Naive thymus-derived CD4-positive, alpha-beta T cell (primary cell): ENCODE measurements at regions not wholly inside any gene's neighbourhood (a gene's known extent, or its start where the extent isn't known, plus 50 kb on each side); places are given as distances from the start of the nearest gene placed in this dataset.

Experiments
- ATAC-seq: fragments of 150-1000 bp; cut with Tn5 transposase; 2 replicates; pipeline ENCODE4 v1.10.0; 2021; ENCODE audit warnings: mild to moderate bottlenecking, moderate library complexity
- CTCF ChIA-PET: fragments of 350-600 bp; sonication (Branson Sonifier 250); formaldehyde crosslinking; loops from one replicate; lab custom pipeline; 2021; ENCODE audit warnings: antibody characterized with exemption; lab: Charles Lee
- POLR2A ChIA-PET: fragments of 350-600 bp; sonication (Branson Sonifier 250); formaldehyde crosslinking; loops from one replicate; lab custom pipeline; 2021; ENCODE audit warnings: antibody characterized with exemption, inconsistent platforms; lab: Charles Lee
- DNase-seq, 9 donors: peaks; one replicate each; pipeline versions ENCODE4 v3.0.0 to v3.0.0-alpha.2; 2020 to 2022; ENCODE audit warnings: mixed read lengths in 1 of 9
- H3K27ac ChIP-seq: one replicate; pipeline ENCODE4 v1.7.0; 2013; ENCODE audit warnings: mild to moderate bottlenecking, low read depth, low read length, moderate library complexity
- H3K27me3 ChIP-seq, 2 donors: one replicate each; pipeline ENCODE4 v1.7.0; 2013; ENCODE audit warnings: low read length in 2 of 2, mild to moderate bottlenecking in 2 of 2, moderate library complexity in 2 of 2; ENCODE audit not compliant: control insufficient read depth in 2 of 2, insufficient read depth in 2 of 2
- H3K36me3 ChIP-seq, 3 experiments: 1 replicate in 2 of 3; 2 replicates in 1 of 3; pipeline ENCODE4 v1.7.0; 2013; ENCODE audit warnings: low read length in 3 of 3, mild to moderate bottlenecking in 3 of 3, moderate library complexity in 1 of 3; ENCODE audit not compliant: insufficient read depth in 3 of 3, control insufficient read depth in 2 of 3
- H3K4me1 ChIP-seq, 2 donors: one replicate each; pipeline ENCODE4 v1.7.0; 2013; ENCODE audit warnings: low read length in 2 of 2, mild to moderate bottlenecking in 2 of 2, moderate library complexity in 1 of 2; ENCODE audit not compliant: control insufficient read depth in 2 of 2, insufficient read depth in 2 of 2
- H3K4me3 ChIP-seq: 2 replicates; pipeline ENCODE4 v1.7.0; 2013; ENCODE audit warnings: mild to moderate bottlenecking, low read length
- H3K9me3 ChIP-seq, 3 experiments: 1 replicate in 2 of 3; 2 replicates in 1 of 3; pipeline ENCODE4 v1.7.0; 2013; ENCODE audit warnings: low read length in 3 of 3; ENCODE audit not compliant: control insufficient read depth in 2 of 3
- H3K27ac Mint-ChIP-seq, 9 donors: one replicate each; pipeline ENCODE4 v1.8.0; 2020 to 2022; ENCODE audit warnings: mixed read lengths in 9 of 9, mild to moderate bottlenecking in 8 of 9, moderate library complexity in 5 of 9, inconsistent platforms in 2 of 9
- H3K27me3 Mint-ChIP-seq, 5 donors: one replicate each; pipeline ENCODE4 v1.8.0; 2021 to 2022; ENCODE audit warnings: mixed read lengths in 5 of 5, mild to moderate bottlenecking in 1 of 5
- H3K36me3 Mint-ChIP-seq, 5 donors: one replicate each; pipeline ENCODE4 v1.8.0; 2020 to 2022; ENCODE audit warnings: mixed read lengths in 5 of 5, mild to moderate bottlenecking in 3 of 5, inconsistent platforms in 1 of 5
- H3K4me1 Mint-ChIP-seq, 7 donors: one replicate each; pipeline ENCODE4 v1.8.0; 2020 to 2022; ENCODE audit warnings: mixed read lengths in 7 of 7, mild to moderate bottlenecking in 3 of 7, inconsistent platforms in 1 of 7
- H3K4me3 Mint-ChIP-seq, 10 donors: one replicate each; pipeline ENCODE4 v1.8.0; 2020 to 2022; ENCODE audit warnings: mild to moderate bottlenecking in 10 of 10, mixed read lengths in 10 of 10, moderate library complexity in 6 of 10, inconsistent platforms in 2 of 10
- H3K9me3 Mint-ChIP-seq, 11 donors: one replicate each; pipeline ENCODE4 v1.8.0; 2020 to 2022; ENCODE audit warnings: mixed read lengths in 11 of 11, mild to moderate bottlenecking in 4 of 11, inconsistent platforms in 1 of 11, moderate library complexity in 1 of 11
- intact Hi-C, 2 donors: fragments of 100-400 bp; cut with micrococcal nuclease; formaldehyde crosslinking; loops; one replicate each; pipeline ENCODE4 v1.15.1; 2023

DNA sequence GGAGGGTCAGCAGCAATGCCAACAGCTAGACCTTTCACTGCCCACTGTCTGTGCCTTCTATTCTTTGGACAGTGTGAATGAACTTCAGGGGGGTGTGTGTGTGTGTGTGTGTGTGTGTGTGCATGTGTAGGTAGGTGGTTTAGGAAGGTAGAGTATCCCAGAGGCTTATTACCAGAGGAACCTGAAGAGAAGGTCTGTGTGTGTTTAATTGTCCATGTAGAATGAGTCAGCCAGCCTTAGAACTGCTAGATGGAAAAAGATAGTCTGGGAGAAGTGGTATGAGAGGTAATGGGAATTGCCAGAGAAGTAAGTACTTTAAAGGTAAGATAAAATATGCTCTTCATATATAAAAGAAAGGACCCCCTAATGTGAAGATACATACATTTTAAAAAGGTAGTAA lies 522.2 kb downstream of the PIK3C3 start:
- Histone ChIP-seq H3K27ac (no peak overlapping the region), H3K4me3 (no peak overlapping the region), H3K4me1 (no peaks in the 10 kb centered on the region), H3K27me3 (no peaks in the 10 kb centered on the region), H3K36me3 (no peaks in the 10 kb centered on the region), H3K9me3 (no peaks in the 10 kb centered on the region)
- H3K4me1 Mint-ChIP-seq, result no peaks in the 10 kb centered on the region
- POLR2A ChIA-PET, result no interaction called here
- H3K36me3 Mint-ChIP-seq, result no peaks in the 10 kb centered on the region
- DNase-seq (no peak), ATAC-seq (no peak)
- H3K27me3 Mint-ChIP-seq, result no peaks in the 10 kb centered on the region
- intact Hi-C loops, result no loop called here
- H3K4me3 Mint-ChIP-seq, result no peak overlapping the region
- no peak overlapping the region for H3K27ac Mint-ChIP-seq
- CTCF ChIA-PET, result no interaction called here
- peaks cover 0 to 5% (median 0%) of the 10 kb centered on the region in 11 donors for H3K9me3 Mint-ChIP-seq

DNA sequence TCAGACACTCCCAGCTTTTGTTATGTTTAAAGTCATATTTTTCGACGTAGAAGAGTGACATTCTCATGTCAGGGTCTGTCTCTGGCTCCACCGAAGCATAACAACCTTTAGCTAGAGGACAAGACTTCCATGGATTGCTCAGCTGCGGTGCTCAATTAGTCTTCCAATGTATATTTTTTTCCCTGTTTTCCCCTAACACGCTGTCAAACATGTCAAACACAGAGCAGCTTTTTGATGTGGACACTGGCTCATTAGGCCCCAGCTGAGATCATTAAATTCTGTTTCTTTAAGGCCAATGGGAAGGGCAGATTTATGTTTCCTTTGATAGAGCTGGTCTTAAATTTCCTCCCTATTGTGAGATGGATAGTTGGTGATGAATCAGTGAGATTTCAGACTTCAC lies 525.4 kb downstream of the PIK3C3 start:
- intact Hi-C loops, result no loop called here
- H3K36me3 Mint-ChIP-seq, result no peaks in the 10 kb centered on the region
- H3K9me3 Mint-ChIP-seq, result peaks cover 0 to 11% (median 5%) of the 10 kb centered on the region in 11 donors
- no peak overlapping the region for H3K4me3 Mint-ChIP-seq
- ChIA-PET POLR2A (no interaction called here), CTCF (no interaction called here)
- H3K9me3 ChIP-seq, result no peaks in the 10 kb centered on the region
- no peak overlapping the region for H3K27ac ChIP-seq
- no peaks in the 10 kb centered on the region for H3K36me3 ChIP-seq
- H3K27ac Mint-ChIP-seq, result no peak overlapping the region
- no peaks in the 10 kb centered on the region for H3K27me3 Mint-ChIP-seq
- ATAC-seq (no peak), DNase-seq (no peak)
- H3K4me3 ChIP-seq, result no peak overlapping the region
- no peaks in the 10 kb centered on the region for H3K27me3 ChIP-seq
- no peaks in the 10 kb centered on the region for H3K4me1 ChIP-seq
- no peaks in the 10 kb centered on the region for H3K4me1 Mint-ChIP-seq

DNA sequence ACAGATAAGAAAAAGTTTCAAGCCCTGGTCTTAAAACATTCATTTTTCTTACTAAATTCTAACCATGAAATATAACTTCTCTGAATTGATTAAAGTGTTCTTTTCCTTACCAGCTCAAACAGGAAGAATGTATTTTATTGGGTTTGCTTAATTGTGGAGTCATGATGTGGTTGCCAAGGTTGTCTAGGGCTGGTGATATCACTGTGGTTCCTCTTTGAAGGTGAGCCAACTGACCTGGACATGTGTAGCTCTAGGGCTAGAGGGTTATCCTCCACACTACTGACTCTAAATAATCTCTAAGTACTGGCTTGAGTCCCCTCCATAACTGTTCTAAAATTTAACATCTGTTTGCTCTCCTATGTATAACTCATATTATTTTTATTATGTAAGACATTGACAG lies 529.6 kb downstream of the PIK3C3 start:
- Histone ChIP-seq H3K4me1 (no peaks in the 10 kb centered on the region), H3K27me3 (no peaks in the 10 kb centered on the region), H3K4me3 (no peak overlapping the region), H3K9me3 (no peaks in the 10 kb centered on the region), H3K36me3 (no peaks in the 10 kb centered on the region), H3K27ac (no peak overlapping the region)
- ATAC-seq (no peak), DNase-seq (no peak)
- CTCF ChIA-PET, result no interaction called here
- POLR2A ChIA-PET, result no interaction called here
- Mint-ChIP-seq H3K4me3 (no peak overlapping the region), H3K27me3 (no peaks in the 10 kb centered on the region), H3K4me1 (no peaks in the 10 kb centered on the region), H3K9me3 (peaks cover 0 to 19% (median 10%) of the 10 kb centered on the region in 11 donors), H3K36me3 (no peaks in the 10 kb centered on the region), H3K27ac (no peak overlapping the region)
- intact Hi-C loops, result no loop called here

DNA sequence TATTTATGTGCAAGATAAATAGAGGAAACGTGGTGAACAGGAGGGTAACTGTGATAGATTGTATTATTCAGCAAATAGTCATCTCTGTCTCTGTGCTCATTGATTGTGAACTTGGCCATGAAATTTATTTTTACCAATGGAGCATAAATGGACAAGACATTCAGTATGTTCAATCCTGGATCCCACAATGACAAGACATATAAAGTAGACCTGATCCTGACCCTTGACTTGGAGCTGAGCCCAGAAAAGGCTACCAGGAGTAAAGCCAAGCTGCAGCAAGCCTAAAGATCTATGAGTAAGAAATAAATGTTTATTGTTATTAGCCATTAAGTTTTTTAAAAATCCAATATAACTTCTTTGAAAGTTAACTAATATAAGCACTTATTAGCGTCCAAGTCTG lies 531.2 kb downstream of the PIK3C3 start:
- POLR2A ChIA-PET, result no interaction called here
- Mint-ChIP-seq H3K27ac (no peak overlapping the region), H3K9me3 (peaks cover 0 to 19% (median 7%) of the 10 kb centered on the region in 11 donors), H3K27me3 (no peaks in the 10 kb centered on the region), H3K4me3 (no peak overlapping the region), H3K36me3 (no peaks in the 10 kb centered on the region), H3K4me1 (no peaks in the 10 kb centered on the region)
- Histone ChIP-seq H3K9me3 (no peaks in the 10 kb centered on the region), H3K36me3 (no peaks in the 10 kb centered on the region), H3K4me3 (no peak overlapping the region), H3K27ac (no peak overlapping the region), H3K27me3 (no peaks in the 10 kb centered on the region), H3K4me1 (no peaks in the 10 kb centered on the region)
- no peak for ATAC-seq
- intact Hi-C loops, result no loop called here
- CTCF ChIA-PET, result no interaction called here
- no peak for DNase-seq

DNA sequence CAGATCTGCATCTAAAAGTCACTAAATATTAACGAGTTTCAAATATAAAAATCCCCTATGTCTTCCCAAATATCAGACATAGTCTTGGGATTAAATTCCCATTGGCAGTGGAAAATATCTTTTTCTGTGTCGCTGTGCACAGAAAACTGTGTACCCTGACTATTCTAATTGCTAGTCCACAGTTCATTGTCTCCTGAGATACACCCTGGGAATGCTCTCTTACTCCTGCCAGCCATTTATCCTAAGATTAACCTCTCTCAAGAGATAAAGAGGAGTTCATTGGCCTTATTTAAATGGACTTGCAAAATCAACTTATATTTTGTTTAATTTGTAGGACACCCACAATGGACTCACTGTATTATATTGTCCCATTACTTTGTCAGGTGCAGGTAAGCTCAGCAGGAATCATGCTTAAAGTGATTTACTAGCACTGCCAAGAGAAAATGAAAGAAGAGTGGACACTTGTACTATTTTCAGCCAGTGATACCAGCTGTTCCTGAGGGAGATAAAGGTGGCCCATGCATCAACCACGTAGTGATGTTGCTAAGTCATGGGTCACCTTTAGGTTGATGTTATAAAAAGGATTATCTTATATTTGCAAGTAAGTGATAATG lies 553.8 kb downstream of the PIK3C3 start:
- intact Hi-C loops, result no loop called here
- ChIA-PET POLR2A (no interaction called here), CTCF (no interaction called here)
- no peak overlapping the region for H3K4me3 ChIP-seq
- DNase-seq, result no peak
- Mint-ChIP-seq H3K9me3 (peaks cover 0 to 40% (median 6%) of the 10 kb centered on the region in 11 donors), H3K4me3 (no peak overlapping the region), H3K36me3 (no peaks in the 10 kb centered on the region), H3K27me3 (no peaks in the 10 kb centered on the region), H3K4me1 (no peaks in the 10 kb centered on the region), H3K27ac (no peak overlapping the region)
- no peaks in the 10 kb centered on the region for H3K36me3 ChIP-seq
- no peak for ATAC-seq
- no peak overlapping the region for H3K27ac ChIP-seq
- no peaks in the 10 kb centered on the region for H3K9me3 ChIP-seq
- H3K4me1 ChIP-seq, result no peaks in the 10 kb centered on the region
- no peaks in the 10 kb centered on the region for H3K27me3 ChIP-seq

DNA sequence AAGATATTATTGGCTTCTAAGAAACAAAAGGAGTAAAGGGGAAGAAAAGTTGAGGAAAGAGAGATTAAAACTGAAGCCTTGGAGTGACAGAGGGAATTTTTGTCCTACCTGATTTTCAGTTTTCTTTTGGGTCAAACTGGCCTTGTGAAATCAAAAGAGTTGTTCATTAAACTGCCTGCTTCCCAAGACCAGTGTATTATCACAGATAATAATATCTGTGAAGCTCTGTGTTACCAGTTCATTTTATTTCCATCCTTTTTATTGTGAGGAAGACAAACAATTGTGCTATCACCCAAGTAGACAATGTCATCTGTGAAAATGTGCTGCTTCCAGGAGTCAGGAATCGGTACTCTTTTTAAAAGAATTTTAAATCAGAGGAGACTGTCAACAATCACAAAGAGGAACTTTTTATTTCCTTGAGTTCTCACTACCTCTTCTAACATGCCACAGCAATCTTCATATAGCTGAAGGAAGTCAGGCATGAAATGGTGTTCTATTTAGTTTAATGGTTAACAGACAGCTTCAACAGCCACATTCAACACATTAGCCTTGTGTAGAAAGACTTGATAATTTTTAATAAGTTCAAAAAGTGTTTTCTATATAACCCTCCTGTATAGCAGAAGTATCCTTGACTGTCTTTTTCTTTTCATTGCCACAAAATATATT lies 554.8 kb downstream of the PIK3C3 start:
- DNase-seq, result no peak
- Mint-ChIP-seq H3K27ac (no peak overlapping the region), H3K9me3 (peaks cover 1 to 39% (median 6%) of the 10 kb centered on the region in 11 donors), H3K36me3 (no peaks in the 10 kb centered on the region), H3K4me3 (no peak overlapping the region), H3K4me1 (no peaks in the 10 kb centered on the region), H3K27me3 (no peaks in the 10 kb centered on the region)
- no peak for ATAC-seq
- Histone ChIP-seq H3K9me3 (no peaks in the 10 kb centered on the region), H3K4me1 (no peaks in the 10 kb centered on the region), H3K36me3 (no peaks in the 10 kb centered on the region), H3K27me3 (no peaks in the 10 kb centered on the region), H3K4me3 (no peak overlapping the region), H3K27ac (no peak overlapping the region)
- ChIA-PET POLR2A (no interaction called here), CTCF (interaction anchor here (0.6 kb wide), 1 partner anchor 133 kb away, joined by 5 read pairs; no protein-coding TSS in a partner anchor)
- intact Hi-C loops, result no loop called here

DNA sequence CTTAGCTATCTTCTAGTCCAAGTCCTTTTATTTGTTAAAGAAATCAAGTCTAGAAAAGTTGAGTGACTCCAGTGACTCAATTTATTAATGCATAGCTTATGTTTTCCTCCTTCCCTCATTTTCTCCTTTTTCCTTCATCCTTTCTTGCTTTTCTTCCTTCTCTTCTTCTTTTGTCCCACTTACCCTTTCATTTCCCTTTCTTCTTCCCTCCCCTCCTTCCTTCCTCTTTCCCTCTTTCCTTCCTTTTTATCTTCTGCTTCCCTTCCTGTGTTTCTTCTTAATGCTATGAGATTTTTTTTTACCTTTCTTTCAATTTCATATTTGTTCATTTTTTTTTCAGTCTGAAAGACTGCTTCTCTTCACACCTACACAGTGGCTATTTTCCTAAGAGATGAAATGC lies 555.5 kb downstream of the PIK3C3 start:
- Mint-ChIP-seq H3K9me3 (peaks cover 1 to 35% (median 4%) of the 10 kb centered on the region in 11 donors), H3K27ac (no peak overlapping the region), H3K4me1 (no peaks in the 10 kb centered on the region), H3K4me3 (no peak overlapping the region), H3K36me3 (no peaks in the 10 kb centered on the region), H3K27me3 (no peaks in the 10 kb centered on the region)
- DNase-seq (no peak), ATAC-seq (no peak)
- no peaks in the 10 kb centered on the region for H3K9me3 ChIP-seq
- no peaks in the 10 kb centered on the region for H3K4me1 ChIP-seq
- H3K27ac ChIP-seq, result no peak overlapping the region
- intact Hi-C loops, result no loop called here
- CTCF ChIA-PET, result interaction anchor here (0.6 kb wide), 1 partner anchor 133 kb away, joined by 5 read pairs; no protein-coding TSS in a partner anchor
- POLR2A ChIA-PET, result no interaction called here
- no peaks in the 10 kb centered on the region for H3K27me3 ChIP-seq
- H3K36me3 ChIP-seq, result no peaks in the 10 kb centered on the region
- H3K4me3 ChIP-seq, result no peak overlapping the region
